ENCODE measurements at regions not wholly inside any gene's neighbourhood (a gene's known extent, or its start where the extent isn't known, plus 50 kb on each side); places are given as distances from the start of the nearest gene placed in this dataset.

DNA sequence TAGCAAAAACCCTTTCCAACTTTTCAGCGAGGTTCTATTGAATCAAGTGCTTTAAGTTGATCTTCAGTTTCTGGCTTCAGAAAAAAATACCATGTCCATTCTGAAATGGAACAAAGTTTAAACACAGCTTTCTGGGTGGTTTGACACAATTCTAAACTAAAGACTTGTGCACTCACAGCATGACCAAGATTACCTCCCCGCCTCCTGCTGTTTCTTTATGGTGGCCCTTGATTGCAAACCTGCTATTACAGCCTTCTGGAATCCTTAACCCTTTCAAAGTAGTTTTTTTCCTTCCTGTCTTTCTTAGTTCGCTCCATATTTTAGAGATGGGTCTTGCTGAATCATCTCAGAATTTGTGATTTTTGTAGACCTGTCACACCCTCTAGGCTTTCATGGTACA is 135.9 kb upstream of the FBN2 start:
- H3K4me2 ChIP-seq (ENCODE audit: insufficient read depth, low read length) = no peak overlapping the region
- H3K4me1 ChIP-seq (ENCODE audit: control insufficient read depth, extremely low read depth, insufficient read depth, low read length) = no peaks in the 10 kb centered on the region
- no peaks in the 10 kb centered on the region for H3K36me3 ChIP-seq (ENCODE audit: control insufficient read depth in 2 of 2, extremely low read depth in 1 of 2, insufficient read depth in 2 of 2, low read length in 2 of 2)
- no peak for TF ChIP-seq GATA2 (IDR thresholded peaks at IDR 0.05; ENCODE audit: insufficient read depth, insufficient read length, low read depth, low read length)
- no peak for TF ChIP-seq POLR2AphosphoS5 (IDR thresholded peaks at IDR 0.05; ENCODE audit: insufficient read depth, low read depth, low read length)
- TF ChIP-seq FOS (IDR thresholded peaks at IDR 0.05; ENCODE audit: borderline replicate concordance, insufficient read depth, low read length) = no peak
- TF ChIP-seq, protein P1, sequence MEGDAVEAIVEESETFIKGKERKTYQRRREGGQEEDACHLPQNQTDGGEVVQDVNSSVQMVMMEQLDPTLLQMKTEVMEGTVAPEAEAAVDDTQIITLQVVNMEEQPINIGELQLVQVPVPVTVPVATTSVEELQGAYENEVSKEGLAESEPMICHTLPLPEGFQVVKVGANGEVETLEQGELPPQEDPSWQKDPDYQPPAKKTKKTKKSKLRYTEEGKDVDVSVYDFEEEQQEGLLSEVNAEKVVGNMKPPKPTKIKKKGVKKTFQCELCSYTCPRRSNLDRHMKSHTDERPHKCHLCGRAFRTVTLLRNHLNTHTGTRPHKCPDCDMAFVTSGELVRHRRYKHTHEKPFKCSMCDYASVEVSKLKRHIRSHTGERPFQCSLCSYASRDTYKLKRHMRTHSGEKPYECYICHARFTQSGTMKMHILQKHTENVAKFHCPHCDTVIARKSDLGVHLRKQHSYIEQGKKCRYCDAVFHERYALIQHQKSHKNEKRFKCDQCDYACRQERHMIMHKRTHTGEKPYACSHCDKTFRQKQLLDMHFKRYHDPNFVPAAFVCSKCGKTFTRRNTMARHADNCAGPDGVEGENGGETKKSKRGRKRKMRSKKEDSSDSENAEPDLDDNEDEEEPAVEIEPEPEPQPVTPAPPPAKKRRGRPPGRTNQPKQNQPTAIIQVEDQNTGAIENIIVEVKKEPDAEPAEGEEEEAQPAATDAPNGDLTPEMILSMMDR (IDR thresholded peaks at IDR 0.05; ENCODE audit: extremely low read depth in 1 of 2, insufficient read depth in 1 of 2, low read depth in 1 of 2, low read length in 2 of 2) = no peak
- TF ChIP-seq MYC (IDR thresholded peaks at IDR 0.05; ENCODE audit: low read depth, low read length) = no peak
- TF ChIP-seq, protein P2, sequence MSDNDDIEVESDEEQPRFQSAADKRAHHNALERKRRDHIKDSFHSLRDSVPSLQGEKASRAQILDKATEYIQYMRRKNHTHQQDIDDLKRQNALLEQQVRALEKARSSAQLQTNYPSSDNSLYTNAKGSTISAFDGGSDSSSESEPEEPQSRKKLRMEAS (IDR thresholded peaks at IDR 0.05; ENCODE audit: insufficient read depth, insufficient read length) = no peak
- no peak for TF ChIP-seq EZH2 (IDR thresholded peaks at IDR 0.05; ENCODE audit: borderline replicate concordance, low read depth, low read length, severe bottlenecking)
- no peak for TF ChIP-seq POLR2A (IDR thresholded peaks at IDR 0.05; ENCODE audit: low read depth, low read length)
- TF ChIP-seq JUN (IDR thresholded peaks at IDR 0.05; ENCODE audit: borderline replicate concordance, insufficient read depth, insufficient read length, low read depth) = no peak
- no peaks in the 10 kb centered on the region for H3K79me2 ChIP-seq (ENCODE audit: control insufficient read depth, insufficient read depth, low read length)
- no peak overlapping the region for H3K9ac ChIP-seq (replicated peaks; ENCODE audit: extremely low read depth, insufficient read depth, low read length)
- FAIRE-seq (no peak), DNase-seq (ENCODE audit: low read depth, low spot score) (no peak)
- H3K27me3 ChIP-seq (ENCODE audit: control insufficient read depth in 2 of 2, insufficient read depth in 2 of 2, low read length in 2 of 2) = no peaks in the 10 kb centered on the region
- intact Hi-C loops (cut with micrococcal nuclease) = loop anchor here (2.0 to 10.0 kb wide), 4 partner anchors 171 to 929 kb away; no protein-coding TSS in a partner anchor
- no TSS peak for BruUV-seq (replicated peaks)
- ChIA-PET CTCF (interaction anchor here (0.9 to 4.7 kb wide), 13 partner anchors 9 to 1110 kb away, joined by 4 to 35 read pairs (median 8); partner anchors contain the start of gene FBN2), POLR2A (no interaction called here)
- H2AFZ ChIP-seq (ENCODE audit: low read depth, low read length) = no peak overlapping the region
- no peaks in the 10 kb centered on the region for H3K9me3 ChIP-seq (replicated peaks; ENCODE audit: control insufficient read depth, insufficient read depth, low read length)
- dilution Hi-C loops (cut with MboI; ENCODE audit: extremely low pct_ligation_motif_present, low sequenced_read_pairs) = no loop called here
- H3K27ac ChIP-seq (ENCODE audit: insufficient read depth, low read depth, low read length) = no peak overlapping the region
- no peak overlapping the region for H3K4me3 ChIP-seq (replicated peaks in 1 of 3; ENCODE audit: insufficient read depth in 1 of 3, low read depth in 1 of 3, low read length in 3 of 3)
- no peaks in the 10 kb centered on the region for H3K9me1 ChIP-seq (replicated peaks; ENCODE audit: control insufficient read depth, extremely low read depth, insufficient read depth, low read length)
- no peaks in the 10 kb centered on the region for H4K20me1 ChIP-seq (replicated peaks; ENCODE audit: control insufficient read depth, extremely low read depth, insufficient read depth, low read length)

Data from endothelial cell of umbilical vein (primary cell).